AG20443 (cell line): ENCODE measurements at regions not wholly inside any gene's neighbourhood (a gene's known extent, or its start where the extent isn't known, plus 50 kb on each side); places are given as distances from the start of the nearest gene placed in this dataset.

Source experiments
- DNase-seq: peaks from one replicate; pipeline ENCODE4 v3.0.0; 2012; ENCODE audit warnings: low spot score, mixed read lengths

GRCh38 chr15:80308002-80308401 lies 56.0 kb upstream of the CTXND1 start:
- no peak for DNase-seq

- peak; percentile 66 for DNase-seq
Observed at GRCh38 chr15:80309769-80310384, 57.9 kb upstream of the CTXND1 start.

GRCh38 chr15:80310776-80311175 lies 58.8 kb upstream of the CTXND1 start:
- no peak for DNase-seq

GRCh38 chr15:80315289-80315987 lies 63.4 kb upstream of the CTXND1 start:
- DNase-seq, result no peak

GRCh38 chr15:80317389-80318182 lies 65.6 kb upstream of the CTXND1 start:
- DNase-seq, result peak; percentile 93

- DNase-seq, result no peak
Observed at GRCh38 chr15:80321853-80322252, 69.8 kb upstream of the CTXND1 start.

GRCh38 chr15:80323285-80323684 lies 71.3 kb upstream of the CTXND1 start:
- DNase-seq, result no peak

GRCh38 chr15:80324545-80325080 lies 72.6 kb upstream of the CTXND1 start:
- no peak for DNase-seq

- DNase-seq, result no peak
Observed at GRCh38 chr15:80325206-80325605, 73.2 kb upstream of the CTXND1 start.

- DNase-seq, result no peak
Observed at GRCh38 chr15:80326270-80326669, 74.3 kb upstream of the CTXND1 start.

GRCh38 chr15:80328496-80328895 lies 75.7 kb upstream of the ARNT2 start:
- no peak for DNase-seq

- no peak for DNase-seq
Observed at GRCh38 chr15:80331886-80332406, 72.2 kb upstream of the ARNT2 start.

- no peak for DNase-seq
Observed at GRCh38 chr15:80333261-80333660, 70.9 kb upstream of the ARNT2 start.

GRCh38 chr15:80334521-80334920 lies 69.7 kb upstream of the ARNT2 start:
- DNase-seq, result no peak

GRCh38 chr15:80339601-80340000 lies 64.6 kb upstream of the ARNT2 start:
- no peak for DNase-seq

GRCh38 chr15:80342148-80342547 lies 62.0 kb upstream of the ARNT2 start:
- no peak for DNase-seq

GRCh38 chr15:80343554-80343992 lies 60.6 kb upstream of the ARNT2 start:
- DNase-seq, result no peak

- DNase-seq, result no peak
Observed at GRCh38 chr15:80350941-80351610, 53.1 kb upstream of the ARNT2 start.
